ENCODE measurements at regions not wholly inside any gene's neighbourhood (a gene's known extent, or its start where the extent isn't known, plus 50 kb on each side); places are given as distances from the start of the nearest gene placed in this dataset.

DNA sequence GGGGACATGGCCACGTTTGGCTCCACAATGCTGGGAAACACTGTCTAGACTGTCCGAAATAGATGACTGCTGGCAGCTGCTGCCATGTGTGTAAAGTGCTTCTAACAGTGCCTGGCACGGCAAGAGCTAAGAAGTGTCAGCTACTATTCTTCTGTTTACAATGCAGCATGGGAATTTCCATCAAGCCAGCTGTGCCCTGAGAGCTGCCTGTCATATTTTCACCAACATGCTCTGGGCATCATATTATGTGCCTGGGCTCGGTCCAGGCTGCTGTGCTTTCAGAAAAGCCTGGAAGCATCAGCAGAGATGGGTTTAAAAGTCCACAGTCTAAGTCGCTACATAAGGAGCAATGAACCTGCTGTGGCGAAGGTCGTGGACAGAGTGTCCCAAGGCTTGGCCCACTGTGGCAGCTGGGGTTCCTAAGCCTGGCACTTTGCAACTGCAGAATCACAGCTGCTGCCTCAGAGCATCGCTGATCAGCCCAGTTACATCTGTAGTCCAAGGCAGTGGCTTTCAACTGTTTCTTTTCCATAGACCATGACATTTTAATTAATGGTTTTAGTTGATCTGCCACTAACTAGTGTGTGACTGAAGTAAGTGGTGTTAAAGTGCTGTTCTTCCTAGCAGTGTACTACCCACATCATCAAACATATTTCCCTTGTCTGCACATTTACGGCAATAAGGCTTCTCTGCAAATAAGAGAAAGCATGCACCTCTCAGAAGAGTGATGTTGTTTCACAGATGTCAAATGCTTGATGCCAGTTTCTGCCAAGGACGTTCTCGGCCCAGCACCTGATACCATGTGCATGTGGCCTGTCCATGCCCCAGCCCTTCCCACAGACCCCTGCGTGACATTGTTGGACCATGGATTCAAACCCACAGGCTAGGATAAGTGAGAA, 95.7 kb upstream of the C1QTNF9B start:
- ATAC-seq (ENCODE audit: low read depth) (no peak), DNase-seq (ENCODE audit: low spot score) (no peak)
- H3K27me3 ChIP-seq (ENCODE audit: insufficient read depth, poor library complexity, severe bottlenecking) = no peaks in the 10 kb centered on the region
- no peaks in the 10 kb centered on the region for H3K36me3 ChIP-seq (ENCODE audit: low read depth)
- H3K4me1 ChIP-seq (ENCODE audit: insufficient read depth, poor library complexity, severe bottlenecking) = no peaks in the 10 kb centered on the region
- no peak overlapping the region for H3K27ac ChIP-seq (ENCODE audit: poor library complexity, severe bottlenecking)
- no peak overlapping the region for H3K4me3 ChIP-seq (ENCODE audit: severe bottlenecking)
- no peaks in the 10 kb centered on the region for H3K9me3 ChIP-seq (ENCODE audit: severe bottlenecking)
- TF ChIP-seq, protein P1, sequence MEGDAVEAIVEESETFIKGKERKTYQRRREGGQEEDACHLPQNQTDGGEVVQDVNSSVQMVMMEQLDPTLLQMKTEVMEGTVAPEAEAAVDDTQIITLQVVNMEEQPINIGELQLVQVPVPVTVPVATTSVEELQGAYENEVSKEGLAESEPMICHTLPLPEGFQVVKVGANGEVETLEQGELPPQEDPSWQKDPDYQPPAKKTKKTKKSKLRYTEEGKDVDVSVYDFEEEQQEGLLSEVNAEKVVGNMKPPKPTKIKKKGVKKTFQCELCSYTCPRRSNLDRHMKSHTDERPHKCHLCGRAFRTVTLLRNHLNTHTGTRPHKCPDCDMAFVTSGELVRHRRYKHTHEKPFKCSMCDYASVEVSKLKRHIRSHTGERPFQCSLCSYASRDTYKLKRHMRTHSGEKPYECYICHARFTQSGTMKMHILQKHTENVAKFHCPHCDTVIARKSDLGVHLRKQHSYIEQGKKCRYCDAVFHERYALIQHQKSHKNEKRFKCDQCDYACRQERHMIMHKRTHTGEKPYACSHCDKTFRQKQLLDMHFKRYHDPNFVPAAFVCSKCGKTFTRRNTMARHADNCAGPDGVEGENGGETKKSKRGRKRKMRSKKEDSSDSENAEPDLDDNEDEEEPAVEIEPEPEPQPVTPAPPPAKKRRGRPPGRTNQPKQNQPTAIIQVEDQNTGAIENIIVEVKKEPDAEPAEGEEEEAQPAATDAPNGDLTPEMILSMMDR (IDR thresholded peaks at IDR 0.05; ENCODE audit: poor library complexity, severe bottlenecking) = no peak

DNA sequence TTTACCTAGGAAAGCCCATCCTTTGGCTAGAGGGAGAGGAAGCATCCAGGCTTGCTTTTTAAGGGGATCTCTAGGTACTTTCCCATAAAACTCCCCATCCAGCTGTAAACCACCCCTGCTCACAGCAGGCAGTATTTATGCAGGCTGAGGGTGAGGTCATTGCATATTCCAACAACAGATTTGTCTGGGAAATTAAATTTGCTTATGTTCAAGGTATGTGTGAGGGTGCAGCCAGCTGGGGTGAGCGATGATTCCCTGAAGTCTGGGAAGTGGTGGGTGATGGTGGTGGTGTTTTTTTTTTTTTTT, 96.3 kb upstream of the C1QTNF9B start:
- Histone ChIP-seq H3K27me3 (ENCODE audit: insufficient read depth, poor library complexity, severe bottlenecking) (no peaks in the 10 kb centered on the region), H3K4me1 (ENCODE audit: insufficient read depth, poor library complexity, severe bottlenecking) (no peaks in the 10 kb centered on the region), H3K27ac (ENCODE audit: poor library complexity, severe bottlenecking) (no peak overlapping the region), H3K36me3 (ENCODE audit: low read depth) (no peaks in the 10 kb centered on the region), H3K9me3 (ENCODE audit: severe bottlenecking) (no peaks in the 10 kb centered on the region), H3K4me3 (ENCODE audit: severe bottlenecking) (no peak overlapping the region)
- TF ChIP-seq, protein P1 (IDR thresholded peaks at IDR 0.05; ENCODE audit: poor library complexity, severe bottlenecking) = no peak
- no peak for ATAC-seq (ENCODE audit: low read depth)
- no peak for DNase-seq (ENCODE audit: low spot score)

DNA sequence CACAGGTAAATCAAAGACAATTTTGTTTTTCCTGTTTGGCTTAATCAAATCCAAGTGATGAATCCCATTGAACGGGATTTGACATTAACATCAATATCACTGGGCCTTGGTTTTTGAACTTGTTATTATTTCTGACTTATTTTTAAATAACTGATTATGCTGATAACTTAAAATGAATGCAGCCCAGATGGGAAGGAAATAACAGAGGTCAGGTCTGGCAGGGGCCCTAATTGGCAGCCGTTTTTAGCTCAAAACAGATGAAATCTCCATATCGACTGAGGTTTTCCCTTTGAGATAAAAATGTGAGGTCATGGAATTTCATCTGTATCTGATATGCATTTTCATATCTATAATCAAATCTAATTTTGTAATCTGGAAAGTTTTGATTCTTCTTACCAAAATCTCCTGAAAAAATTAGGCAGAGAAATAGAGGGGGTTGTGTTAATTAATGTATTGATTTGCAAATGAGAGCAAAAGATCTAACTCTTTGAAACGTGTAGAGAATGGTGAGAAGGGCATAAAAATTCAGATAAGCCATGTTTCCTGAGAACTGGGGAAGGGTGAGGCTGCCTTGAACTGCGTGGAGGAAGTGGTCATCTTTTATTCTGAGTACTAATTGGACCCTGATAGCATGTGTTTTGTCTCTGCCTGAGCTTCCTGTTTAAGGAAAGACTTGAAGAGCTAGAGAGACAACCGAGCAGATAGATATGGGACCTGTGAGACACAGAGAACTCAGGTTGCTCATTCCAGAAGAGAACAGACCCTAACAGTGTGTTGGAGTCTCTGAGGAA, 98.2 kb upstream of the C1QTNF9B start:
- no peaks in the 10 kb centered on the region for H3K36me3 ChIP-seq (ENCODE audit: low read depth)

DNA sequence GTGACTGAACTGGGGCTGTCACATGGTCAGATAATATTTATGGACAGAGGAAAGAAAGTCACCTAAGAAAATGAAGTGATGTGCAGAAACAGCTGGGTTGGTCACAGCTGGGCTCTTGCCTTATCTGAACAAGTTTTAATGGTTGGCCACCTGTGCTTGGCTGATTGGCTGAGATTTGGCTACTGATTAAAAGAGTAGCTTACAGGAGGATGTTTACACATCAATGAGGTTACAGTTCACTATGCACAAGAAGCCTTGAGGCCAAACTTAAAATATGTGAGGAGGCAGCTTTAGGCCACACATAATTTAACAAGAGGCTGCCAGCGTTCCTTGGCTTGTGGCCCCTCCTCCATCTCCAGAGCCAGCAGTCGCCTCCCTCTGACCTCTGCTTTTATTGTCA, 99.2 kb upstream of the C1QTNF9B start:
- no peaks in the 10 kb centered on the region for H3K9me3 ChIP-seq (ENCODE audit: severe bottlenecking)

More for the DNA sequence above, 98.2 kb upstream of the C1QTNF9B start:
- H3K4me1 ChIP-seq (ENCODE audit: insufficient read depth, poor library complexity, severe bottlenecking) = no peaks in the 10 kb centered on the region
- TF ChIP-seq, protein P1 (IDR thresholded peaks at IDR 0.05; ENCODE audit: poor library complexity, severe bottlenecking) = no peak
- H3K4me3 ChIP-seq (ENCODE audit: severe bottlenecking) = no peak overlapping the region
- no peaks in the 10 kb centered on the region for H3K27me3 ChIP-seq (ENCODE audit: insufficient read depth, poor library complexity, severe bottlenecking)
- DNase-seq (ENCODE audit: low spot score) (no peak), ATAC-seq (ENCODE audit: low read depth) (no peak)
- no peaks in the 10 kb centered on the region for H3K9me3 ChIP-seq (ENCODE audit: severe bottlenecking)
- H3K27ac ChIP-seq (ENCODE audit: poor library complexity, severe bottlenecking) = no peak overlapping the region

More for the DNA sequence above, 99.2 kb upstream of the C1QTNF9B start:
- Histone ChIP-seq H3K4me3 (ENCODE audit: severe bottlenecking) (no peak overlapping the region), H3K27ac (ENCODE audit: poor library complexity, severe bottlenecking) (no peak overlapping the region), H3K27me3 (ENCODE audit: insufficient read depth, poor library complexity, severe bottlenecking) (no peaks in the 10 kb centered on the region), H3K4me1 (ENCODE audit: insufficient read depth, poor library complexity, severe bottlenecking) (no peaks in the 10 kb centered on the region), H3K36me3 (ENCODE audit: low read depth) (no peaks in the 10 kb centered on the region)
- DNase-seq (ENCODE audit: low spot score) = no peak
- TF ChIP-seq, protein P1 (IDR thresholded peaks at IDR 0.05; ENCODE audit: poor library complexity, severe bottlenecking) = no peak
- no peak for ATAC-seq (ENCODE audit: low read depth)

Data from RWPE2 (cell line).